ENCODE measurements at regions not wholly inside any gene's neighbourhood (a gene's known extent, or its start where the extent isn't known, plus 50 kb on each side); places are given as distances from the start of the nearest gene placed in this dataset.
"Not testable (repeated sequence)": the region's sequence is repeated elsewhere in the genome, so short reads cannot be mapped to it uniquely, and the experiment has no call there.

DNA sequence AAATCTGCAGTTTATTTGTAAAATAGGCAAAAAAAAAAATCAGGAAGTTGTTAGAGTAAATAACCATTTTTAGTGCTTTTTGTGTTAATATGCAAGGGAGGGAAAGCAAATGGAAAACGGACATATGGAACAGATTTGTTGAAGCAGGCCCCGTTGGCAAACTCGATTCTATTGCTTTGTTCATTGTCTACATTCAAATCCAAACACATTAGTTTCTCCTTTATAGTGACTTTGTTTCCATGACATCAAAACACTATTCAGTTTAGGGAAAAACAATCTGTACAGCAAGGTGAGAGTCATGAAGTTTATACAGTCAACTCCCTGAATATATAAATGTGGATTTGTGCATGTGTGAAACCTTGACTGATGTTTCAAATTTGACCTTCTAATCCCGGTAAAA lies 142.2 kb downstream of the FAM47A start:
- no peak for DNase-seq (ENCODE audit: low spot score)

DNA sequence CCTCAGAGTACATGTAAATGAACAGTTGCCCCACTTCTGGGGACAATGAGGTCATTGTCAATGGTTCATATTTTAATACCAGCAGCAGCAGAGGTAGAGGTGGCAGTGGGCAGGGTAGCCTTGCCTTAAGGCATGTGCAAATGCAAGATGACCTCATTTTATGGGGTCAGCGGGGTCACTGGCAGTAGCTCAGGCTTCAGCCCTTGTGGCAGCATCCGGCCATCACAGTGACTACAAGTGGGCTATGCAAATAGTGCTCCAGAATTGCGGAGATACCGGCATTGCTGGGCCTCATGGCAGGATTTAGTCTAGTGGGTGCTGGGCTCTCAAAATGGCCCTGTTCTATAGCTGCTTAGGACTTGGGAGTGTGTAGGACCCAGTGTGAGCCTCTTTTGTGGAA lies 144.7 kb downstream of the FAM47A start:
- peak; percentile 2 for DNase-seq (ENCODE audit: low spot score)

DNA sequence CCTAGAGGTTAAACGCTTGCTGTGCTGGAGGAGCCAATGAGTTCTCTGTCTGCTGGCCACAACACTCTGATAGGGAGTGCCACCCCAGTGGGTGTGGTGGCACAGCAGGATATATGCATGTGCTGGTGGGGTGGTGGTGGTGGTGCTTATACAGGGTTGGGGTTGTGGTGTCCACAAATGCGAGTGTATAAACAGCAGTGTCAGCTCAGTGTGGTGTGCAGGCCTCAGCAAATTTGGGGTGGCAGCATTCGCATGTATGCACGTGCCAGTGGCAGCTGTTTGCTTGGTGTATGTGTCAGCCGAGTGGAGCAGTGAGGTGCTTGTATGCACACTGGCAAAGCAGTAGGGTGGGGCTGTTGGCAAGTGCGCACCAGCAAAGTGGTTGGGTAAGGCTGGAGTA lies 157.4 kb downstream of the FAM47A start:
- no peak for DNase-seq (ENCODE audit: low spot score)

DNA sequence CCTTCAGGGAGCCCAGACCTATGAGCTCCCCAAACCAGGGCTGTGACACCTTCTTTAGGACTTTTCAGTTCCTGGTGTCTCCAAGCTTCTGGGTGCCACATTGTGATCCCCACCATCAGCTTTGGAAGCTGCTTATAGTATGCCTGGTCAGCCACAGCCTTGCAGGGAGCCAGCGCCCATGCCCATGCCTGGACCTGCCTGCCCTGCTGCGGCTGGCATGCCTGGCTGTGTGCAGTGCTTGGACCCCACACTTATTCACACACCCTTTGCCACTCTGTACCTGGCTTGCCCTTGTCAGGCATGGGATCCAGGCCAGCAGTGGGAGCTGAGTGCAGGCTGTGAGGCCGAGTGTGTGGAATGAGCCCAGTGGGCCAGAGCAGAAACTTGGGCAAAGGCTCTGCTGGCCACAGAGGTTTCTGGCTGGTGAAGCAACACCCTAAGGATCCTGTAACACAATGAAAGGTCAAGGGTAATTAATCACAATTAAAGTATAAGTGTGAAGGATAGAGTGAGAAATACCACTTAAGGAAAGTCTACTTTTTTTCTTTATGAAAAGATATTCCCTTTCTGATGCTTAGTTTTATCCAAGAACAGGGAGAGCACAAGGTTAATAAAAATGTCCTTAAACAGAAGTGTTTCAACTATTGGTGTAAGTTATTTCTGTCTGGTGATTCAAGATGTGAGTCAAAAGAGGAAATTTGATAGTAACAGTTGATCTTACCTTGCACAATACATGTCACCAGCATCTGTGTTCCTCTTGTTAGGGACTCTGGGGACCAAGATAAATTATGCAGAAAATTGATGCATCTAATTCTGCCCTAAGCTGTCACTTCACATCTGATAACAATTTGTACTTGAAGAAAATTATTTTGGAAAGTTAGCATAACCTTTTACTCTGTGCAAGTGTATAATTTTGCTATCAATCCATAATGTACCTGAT lies 161.8 kb downstream of the FAM47A start:
- no peak for DNase-seq (ENCODE audit: low spot score)

DNA sequence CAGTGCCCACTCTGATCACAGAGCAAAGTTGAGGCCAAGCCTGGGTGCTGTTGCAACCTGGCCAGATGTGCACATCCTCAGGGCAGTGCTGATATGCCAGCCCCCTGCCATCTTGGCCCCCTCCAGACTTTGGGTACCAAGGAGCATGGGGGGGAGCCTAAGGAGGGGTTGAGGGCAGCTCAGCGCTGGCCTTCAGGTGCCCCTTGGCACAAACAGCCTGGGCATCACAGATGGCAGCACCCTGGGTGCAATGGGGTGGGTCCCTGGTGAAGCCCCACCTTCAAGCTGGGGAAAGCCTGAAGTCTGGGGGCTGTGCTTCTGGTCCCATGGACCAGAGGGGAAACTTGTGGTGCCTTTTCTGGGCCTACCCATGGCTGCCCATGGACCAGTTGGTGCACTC lies 163.0 kb downstream of the FAM47A start:
- no peak for DNase-seq (ENCODE audit: low spot score)

DNA sequence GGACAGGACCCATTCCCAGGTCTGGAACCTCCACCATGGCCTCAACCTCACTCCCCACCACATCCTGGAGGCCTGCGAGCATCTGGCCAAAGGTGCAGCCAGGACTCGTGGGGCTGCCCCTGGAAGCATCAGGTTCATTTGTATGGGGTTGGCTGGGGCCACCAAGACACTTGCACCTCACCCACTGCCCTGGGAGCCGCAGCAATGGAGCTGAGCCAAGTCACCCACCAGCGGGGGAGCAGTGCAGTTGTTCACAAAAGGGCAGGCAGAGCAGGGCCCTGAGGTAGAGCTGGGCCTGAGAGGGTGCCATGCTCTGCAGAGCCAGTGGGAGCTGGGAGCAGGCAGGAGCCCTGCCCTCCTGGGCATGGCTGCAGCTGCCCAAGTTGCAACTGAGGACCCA lies 163.5 kb downstream of the FAM47A start:
- DNase-seq (ENCODE audit: low spot score), result no peak

DNA sequence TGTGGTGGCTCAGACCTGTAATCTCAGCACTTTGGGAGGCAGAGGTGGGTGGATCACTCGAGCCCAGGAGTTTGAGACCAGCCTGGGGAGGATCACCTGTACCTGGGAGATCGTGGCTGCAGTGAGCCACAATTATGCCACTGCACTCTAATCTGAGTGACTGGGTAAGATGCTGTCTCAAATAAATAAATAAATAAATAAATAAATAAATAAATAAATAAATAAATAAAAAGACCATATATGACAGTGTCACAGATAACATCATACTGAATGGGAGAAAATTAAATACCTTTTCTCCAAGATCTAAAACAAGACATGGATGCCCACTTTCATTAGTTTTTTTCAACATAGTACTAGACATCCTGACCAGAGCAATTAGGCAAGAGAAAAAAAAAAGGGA lies 182.8 kb downstream of the FAM47A start:
- DNase-seq (ENCODE audit: low spot score), result no peak

DNA sequence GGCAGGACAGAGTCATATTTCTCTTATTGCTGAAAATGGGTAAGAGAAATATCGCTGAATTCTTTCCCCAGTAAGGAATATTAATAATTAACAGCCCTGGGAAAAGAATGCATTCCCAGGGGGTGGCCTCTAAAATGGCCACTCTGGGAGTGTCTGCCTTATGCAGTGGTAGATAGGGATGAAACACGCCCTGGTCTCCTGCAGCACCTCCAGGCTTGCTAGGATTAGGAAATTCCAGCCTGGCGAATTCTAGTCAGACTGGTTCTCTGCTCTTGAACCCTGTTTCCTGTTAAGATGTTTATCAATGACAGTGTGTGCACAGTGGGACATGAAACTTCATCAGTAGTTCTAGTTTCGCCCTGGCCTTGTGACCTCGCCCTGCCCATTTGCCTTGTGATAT lies 205.9 kb downstream of the FAM47A start:
- not testable (repeated sequence) for DNase-seq (ENCODE audit: low spot score)

DNA sequence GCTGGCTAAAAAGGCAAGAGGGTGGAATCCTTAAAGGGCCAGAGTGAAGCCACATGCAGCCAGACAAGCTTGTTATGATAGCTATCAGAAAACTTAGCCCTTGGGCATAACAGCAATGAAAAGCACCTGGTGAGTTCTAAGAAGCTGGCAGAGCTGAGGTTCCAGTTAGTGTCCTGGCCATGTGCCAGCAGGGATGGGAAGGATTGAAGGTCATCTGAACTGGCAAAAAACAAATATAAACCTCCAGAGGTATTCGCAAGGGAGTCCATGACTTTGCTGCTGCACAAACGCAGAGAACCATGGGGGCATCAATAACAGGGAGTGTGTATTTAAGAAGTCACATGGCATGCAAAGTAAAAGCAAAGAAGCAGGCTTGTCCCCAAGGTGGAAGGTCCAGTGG lies 208.9 kb downstream of the FAM47A start:
- DNase-seq (ENCODE audit: low spot score), result no peak

DNA sequence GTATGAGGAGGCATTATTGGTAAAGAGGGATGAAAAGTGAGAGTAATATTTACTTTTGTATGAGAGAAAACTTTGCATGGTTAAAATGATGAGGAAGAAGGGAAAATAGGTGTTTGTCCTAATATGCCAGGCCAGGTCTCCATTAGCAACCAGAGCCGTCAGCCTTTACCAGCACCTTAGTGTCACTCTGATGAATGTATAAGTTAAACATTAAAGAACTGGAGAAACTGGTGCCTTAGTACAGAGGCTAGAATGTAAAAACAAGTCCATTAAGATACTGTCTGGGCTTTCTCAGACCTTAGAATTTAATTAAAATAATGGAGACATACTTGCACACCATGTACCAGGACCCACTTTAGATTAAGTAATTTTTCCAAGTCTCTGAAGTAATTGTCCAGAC lies 222.3 kb downstream of the FAM47A start:
- no peak for DNase-seq (ENCODE audit: low spot score)

DNA sequence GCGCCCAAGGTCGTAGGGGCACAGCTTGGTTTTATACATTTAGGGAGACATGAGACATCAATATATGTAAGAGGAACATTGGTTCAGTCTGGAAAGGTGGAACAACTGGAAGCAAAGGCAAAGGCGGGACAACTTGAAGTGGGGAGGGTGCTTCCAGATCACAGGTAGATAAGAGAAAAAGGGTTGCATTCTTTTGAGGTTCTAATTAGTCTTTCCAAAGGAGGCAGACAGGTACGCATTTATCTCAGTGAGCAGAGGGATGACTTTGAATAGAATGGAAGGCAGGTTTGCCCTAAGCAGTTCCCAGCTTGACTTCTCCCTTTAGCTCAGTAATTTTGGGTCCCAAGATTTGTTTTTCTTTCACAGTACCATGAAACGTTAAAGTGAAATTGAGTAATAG lies 223.2 kb downstream of the FAM47A start:
- DNase-seq (ENCODE audit: low spot score), result no peak

DNA sequence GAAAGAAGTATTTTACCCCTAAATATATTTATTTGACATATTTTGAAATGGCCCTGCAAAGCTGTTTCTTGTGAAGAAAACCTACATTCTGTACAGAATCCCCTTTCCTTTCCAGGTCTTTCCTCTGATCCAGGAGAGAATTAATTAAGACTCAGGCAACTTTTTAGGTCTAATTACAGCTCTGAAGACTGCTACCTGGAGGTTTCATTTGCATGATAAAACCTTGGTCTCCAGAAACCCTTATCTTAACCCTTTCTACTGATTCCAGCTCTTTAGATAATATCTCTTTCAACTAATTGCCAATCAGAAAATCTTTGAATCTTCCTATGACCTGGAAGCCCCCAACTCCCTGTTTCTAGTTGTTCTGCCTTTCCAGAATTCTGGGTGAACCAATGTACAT lies 224.0 kb downstream of the FAM47A start:
- DNase-seq (ENCODE audit: low spot score), result no peak

DNA sequence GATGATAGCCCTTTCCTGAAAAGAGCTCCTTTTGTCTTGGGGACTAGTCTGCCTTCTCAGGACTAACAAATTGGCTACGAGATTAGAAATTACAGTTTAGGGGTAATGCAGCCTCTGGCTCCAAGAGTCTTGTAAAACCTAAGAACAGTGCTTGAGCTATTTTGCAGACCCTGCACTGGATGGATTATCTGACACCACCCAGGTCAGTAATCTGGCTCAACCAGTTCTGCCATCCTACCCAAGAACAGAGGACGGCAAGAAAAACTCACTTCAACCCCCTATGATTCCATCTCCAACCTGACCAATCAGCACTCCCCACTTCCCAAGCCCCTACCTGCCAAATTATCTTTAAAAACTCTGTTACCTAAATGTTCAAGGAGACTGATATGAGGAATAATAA lies 225.1 kb downstream of the FAM47A start:
- no peak for DNase-seq (ENCODE audit: low spot score)

DNA sequence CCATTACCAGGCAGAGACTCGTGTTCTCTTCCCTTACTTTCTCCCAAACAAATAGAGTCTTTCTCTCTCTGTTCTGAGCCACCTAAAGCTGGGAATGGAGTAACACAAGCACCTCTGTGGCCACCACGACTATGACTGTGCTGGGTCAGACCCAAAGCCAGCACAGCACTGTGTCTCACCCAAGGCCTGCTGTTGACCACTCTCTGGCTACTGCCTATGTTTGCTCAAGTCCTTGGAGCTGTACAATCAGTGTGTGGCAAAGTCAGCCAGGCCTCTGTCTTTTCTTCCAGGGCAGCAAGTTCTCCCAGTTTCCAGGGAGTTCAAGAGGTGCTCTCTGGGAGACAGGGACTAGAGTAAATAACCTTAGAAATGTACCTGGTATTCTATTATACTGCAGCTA lies 239.4 kb downstream of the FAM47A start:
- DNase-seq (ENCODE audit: low spot score), result no peak

DNA sequence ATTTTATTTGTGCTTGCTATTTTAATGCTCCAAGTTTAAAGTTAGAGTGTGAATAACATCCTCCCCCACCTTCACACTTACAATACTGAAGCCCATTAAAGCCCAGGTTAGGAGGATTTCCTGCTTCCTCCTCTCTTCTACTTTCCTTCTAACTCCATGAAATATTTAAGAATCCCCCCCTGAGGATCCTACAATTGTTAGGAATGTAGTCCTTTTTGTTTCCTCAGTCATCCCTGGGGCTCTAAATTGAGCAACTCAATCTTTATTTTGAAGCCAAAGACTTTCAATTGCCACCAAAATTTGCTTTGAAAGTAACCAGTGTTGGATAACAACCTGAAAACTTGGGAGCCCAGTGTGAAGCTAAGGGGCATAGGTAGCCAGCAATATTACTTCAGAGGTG lies 276.9 kb downstream of the FAM47A start:
- DNase-seq (ENCODE audit: low spot score), result no peak

DNA sequence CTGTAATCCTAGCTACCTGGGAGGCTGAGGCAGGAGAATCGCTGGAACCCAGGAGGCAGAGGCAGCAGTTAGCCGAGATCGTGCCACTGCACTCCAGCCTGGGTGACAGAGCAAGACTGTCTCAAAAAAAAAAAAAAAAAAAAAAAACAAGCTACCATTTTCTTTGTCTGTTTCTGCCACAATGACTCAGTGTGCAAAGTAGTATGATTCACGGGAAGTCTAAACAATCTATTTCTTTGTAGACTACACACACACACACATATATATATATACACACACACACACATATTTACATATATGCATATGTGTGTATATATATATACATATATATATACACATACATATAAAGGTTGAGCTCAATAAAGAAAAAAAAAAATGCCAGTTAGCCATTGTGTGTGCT lies 280.0 kb downstream of the FAM47A start:
- not testable (repeated sequence) for DNase-seq (ENCODE audit: low spot score)

DNA sequence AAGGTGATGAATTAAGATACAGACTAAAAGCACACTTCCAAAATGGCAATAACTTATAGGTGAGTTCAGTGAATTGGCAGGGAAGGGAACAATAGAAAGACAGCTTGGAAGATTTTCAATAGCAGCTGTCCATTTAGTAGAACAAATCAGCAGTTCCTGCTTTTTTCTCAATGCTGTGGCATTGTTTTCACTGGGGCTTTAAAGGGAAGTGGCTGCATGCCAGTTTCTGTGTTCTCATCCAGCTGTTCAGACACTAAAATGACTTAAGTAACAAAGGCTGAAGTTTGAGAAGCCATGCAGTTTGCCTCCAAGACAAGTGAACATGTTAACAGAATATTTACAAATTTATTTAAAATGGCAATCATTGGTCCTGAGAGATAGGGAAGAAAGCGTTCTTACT lies 291.9 kb downstream of the FAM47A start:
- no peak for DNase-seq (ENCODE audit: low spot score)

DNA sequence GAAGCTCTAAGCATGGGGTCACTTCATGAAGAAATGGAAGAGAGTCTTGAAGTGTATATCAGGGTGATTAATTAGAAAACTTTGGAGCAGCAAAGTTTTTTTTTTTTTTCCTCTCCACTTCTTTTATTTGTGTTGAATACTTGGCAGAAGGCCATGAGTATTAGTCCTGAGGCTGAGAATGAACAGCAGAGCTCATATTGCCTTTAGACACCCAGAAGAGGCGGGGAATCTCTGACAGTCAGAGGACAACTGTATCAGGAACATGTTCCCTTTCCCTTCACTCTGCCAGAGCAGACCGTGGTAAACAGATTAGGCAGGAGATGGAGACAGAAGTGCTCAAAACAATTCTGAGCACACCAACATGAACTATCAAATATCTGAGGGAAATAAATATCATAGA lies 300.9 kb downstream of the FAM47A start:
- DNase-seq (ENCODE audit: low spot score), result no peak

DNA sequence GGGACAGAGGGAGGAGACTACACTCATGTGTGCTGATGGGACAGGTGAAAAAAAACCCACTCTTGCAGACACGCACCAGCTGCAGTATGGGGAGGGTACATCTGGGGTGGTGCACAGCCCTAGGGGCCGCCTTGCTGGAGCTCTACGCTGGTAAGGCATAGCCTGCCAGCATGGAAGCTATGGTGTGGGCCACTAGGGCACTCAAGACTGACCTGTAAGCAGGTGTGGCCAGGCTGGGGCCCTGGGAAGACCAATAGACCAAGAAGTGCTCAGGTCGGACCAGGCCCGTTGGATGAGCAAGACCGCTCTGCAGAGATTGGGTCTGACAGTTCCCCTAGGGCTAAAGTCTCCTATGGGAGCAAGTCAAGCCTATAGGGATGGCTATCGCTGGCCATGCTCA lies 314.8 kb downstream of the FAM47A start:
- no peak for DNase-seq (ENCODE audit: low spot score)

DNA sequence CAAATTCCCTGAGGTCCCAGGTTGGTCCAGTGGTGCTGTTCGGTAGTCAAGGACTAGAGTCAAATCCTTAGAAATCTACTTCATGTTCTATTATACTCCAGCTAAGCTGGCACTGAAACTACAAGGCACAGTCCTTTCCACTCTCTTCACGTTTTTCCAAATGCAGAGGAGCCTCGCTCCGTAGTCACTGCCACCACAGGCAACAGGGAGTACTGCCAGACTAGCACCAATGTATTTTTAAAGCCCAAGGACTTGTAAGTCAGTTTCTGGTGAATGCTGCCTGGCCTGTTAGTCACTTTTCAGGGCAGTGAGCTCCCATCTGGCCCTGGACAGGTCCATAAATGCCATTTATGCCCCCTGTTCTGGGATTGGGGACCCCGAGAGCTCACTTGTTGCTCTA lies 323.5 kb downstream of the FAM47A start:
- no peak for DNase-seq (ENCODE audit: low spot score)

DNA sequence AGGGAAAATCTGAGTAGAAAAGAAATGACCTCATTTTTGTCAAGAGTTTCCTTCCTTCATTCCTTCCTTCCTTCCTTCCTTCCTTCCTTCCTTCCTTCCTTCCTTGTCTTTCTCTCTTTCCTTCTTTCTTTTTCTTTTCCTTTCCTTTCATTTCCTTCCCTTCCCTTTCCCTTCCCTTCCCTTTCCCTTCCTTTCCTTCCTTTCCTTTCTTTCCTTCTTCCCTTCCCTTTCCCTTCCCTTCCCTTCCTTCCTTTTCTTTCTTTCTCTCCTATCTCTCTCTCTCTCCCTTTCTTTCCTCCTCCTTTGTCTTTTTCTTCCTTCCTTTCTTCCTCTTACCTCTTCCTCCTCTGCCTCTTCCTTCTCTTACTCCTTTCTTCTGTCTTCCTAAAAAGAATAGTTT lies 347.6 kb downstream of the FAM47A start:
- no peak for DNase-seq (ENCODE audit: low spot score)

DNA sequence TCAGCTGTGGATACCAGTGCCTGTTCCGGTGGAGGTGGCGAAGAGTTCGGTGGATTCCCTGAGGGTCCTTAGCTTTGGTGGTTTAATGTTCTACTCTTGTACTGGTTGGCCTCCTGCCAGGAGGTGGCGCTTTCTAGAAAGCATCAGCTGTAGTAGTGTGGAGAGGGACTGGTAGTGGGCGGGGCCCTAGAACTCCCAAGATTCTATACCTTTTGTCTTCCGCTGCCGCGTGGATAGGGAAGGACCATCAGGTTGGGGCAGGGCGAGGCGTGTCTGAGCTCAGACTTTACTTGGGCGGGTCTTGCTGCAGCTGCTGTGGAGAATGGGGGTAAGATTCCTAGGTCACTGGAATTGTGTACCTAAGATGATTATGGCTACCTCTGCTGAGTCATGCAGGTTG lies 390.3 kb downstream of the FAM47A start:
- no peak for DNase-seq (ENCODE audit: low spot score)

DNA sequence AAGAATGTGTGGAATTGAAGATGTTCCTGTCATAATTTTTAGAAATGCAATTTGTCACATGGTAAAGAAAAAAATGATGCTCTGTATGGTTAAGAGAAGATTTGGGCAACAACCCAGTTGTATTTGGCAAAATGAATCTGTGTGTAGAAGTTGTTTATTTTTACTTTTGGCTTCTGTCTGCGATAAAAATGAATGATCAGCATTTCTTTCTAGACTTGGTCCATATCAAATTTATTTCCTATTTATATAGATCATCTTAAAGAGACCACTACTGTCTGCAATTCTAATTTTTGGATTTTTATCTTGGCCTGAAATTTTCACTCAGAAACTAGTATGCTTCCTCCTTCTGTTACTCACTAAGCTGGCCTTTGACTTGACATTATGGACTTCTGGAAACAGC lies 396.9 kb downstream of the FAM47A start:
- DNase-seq (ENCODE audit: low spot score), result no peak
